SH-SY5Y (cell line): ENCODE measurements at regions not wholly inside any gene's neighbourhood (a gene's known extent, or its start where the extent isn't known, plus 50 kb on each side); places are given as distances from the start of the nearest gene placed in this dataset.

Experiments
- GATA2 ChIP-seq: IDR thresholded peaks from 2 replicates; pipeline ENCODE4 v1.6.1; 2011; ENCODE audit warnings: mild to moderate bottlenecking, low read depth, low read length
- GATA3 ChIP-seq: IDR thresholded peaks from 2 replicates; pipeline ENCODE4 v1.6.1; 2011; ENCODE audit warnings: low read depth, mild to moderate bottlenecking, low read length, moderate library complexity

DNA sequence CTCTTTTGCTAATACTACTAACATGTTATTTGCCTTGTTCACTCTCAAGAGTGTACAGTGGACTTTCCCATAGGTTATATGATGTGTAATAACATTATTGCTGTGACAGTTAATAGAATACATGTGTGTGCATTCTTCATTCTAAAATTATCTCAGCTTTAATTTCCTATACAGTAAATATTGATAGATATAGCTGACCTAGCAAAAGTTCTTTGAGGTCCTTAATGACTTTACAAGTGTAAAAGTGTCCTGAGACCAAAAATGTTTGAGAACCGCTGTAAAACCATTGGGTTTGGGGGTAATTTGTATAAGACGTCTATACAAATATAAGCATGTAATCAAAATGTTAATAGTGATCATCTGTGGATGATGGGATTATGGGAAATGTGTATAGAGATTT, 469.5 kb upstream of the PROK2 start:
- TF ChIP-seq GATA2 (no peak), GATA3 (no peak)
